Glutamatergic neuron (in vitro differentiated cells): ENCODE measurements at regions not wholly inside any gene's neighbourhood (a gene's known extent, or its start where the extent isn't known, plus 50 kb on each side); places are given as distances from the start of the nearest gene placed in this dataset.
A peak's percentile ranks its signal among the peaks of the same experiment; 100 is the strongest.

Experiments
- DNase-seq: peaks from one replicate; pipeline ENCODE4 v3.0.0; 2022
- H3K27ac Mint-ChIP-seq: one replicate; pipeline ENCODE4 v1.8.0; 2020; ENCODE audit warnings: mild to moderate bottlenecking, mixed read lengths, inconsistent platforms; ENCODE audit not compliant: unreplicated experiment
- H3K27me3 Mint-ChIP-seq: one replicate; pipeline ENCODE4 v1.8.0; 2020; ENCODE audit warnings: mild to moderate bottlenecking, moderate library complexity, mixed read lengths, inconsistent platforms; ENCODE audit not compliant: unreplicated experiment
- H3K36me3 Mint-ChIP-seq: one replicate; pipeline ENCODE4 v1.8.0; 2020; ENCODE audit warnings: mild to moderate bottlenecking, mixed read lengths, inconsistent platforms; ENCODE audit not compliant: unreplicated experiment
- H3K4me1 Mint-ChIP-seq: one replicate; pipeline ENCODE4 v1.8.0; 2020; ENCODE audit warnings: mild to moderate bottlenecking, low read depth, mixed read lengths, inconsistent platforms; ENCODE audit not compliant: unreplicated experiment
- H3K4me3 Mint-ChIP-seq: one replicate; pipeline ENCODE4 v1.8.0; 2020; ENCODE audit warnings: mild to moderate bottlenecking, mixed read lengths, inconsistent platforms; ENCODE audit not compliant: unreplicated experiment
- H3K9me3 Mint-ChIP-seq: one replicate; pipeline ENCODE4 v1.8.0; 2020; ENCODE audit warnings: mild to moderate bottlenecking, moderate library complexity, mixed read lengths, inconsistent platforms; ENCODE audit not compliant: unreplicated experiment
- microRNA-seq: library from miRNA; unstranded; fragments of <30 nt; microRNA quantifications from one replicate; pipeline ENCODE4, GENCODE V29; 2020; ENCODE audit not compliant: unreplicated experiment
- TF ChIP-seq, protein P1 (sequence below): fragments of 200-600 bp; sonication (generic); IDR thresholded peaks from one replicate; pipeline ENCODE4 v1.5.0; 2021; ENCODE audit not compliant: partially characterized antibody, unreplicated experiment

DNA sequence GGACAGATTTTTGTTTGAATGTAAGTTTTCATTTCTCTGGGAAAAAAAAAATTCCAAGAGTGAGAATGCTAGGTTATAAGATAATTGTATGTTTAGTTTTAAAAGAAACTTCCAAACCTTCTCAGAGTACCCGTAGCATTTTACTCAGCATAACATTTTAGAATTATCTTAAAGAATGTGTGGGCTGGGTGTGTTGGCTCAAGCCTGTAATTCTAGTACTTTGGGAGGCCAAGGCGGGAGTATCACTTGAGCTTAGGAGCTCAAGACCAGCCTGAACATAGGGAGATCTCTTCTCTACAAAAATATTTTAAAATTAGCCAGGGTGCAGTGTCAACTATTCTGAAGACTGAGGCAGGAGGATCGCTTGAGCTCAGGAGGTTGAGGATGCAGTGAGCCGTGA lies 57.4 kb upstream of the RMP24 start:
- TF ChIP-seq, protein P1, sequence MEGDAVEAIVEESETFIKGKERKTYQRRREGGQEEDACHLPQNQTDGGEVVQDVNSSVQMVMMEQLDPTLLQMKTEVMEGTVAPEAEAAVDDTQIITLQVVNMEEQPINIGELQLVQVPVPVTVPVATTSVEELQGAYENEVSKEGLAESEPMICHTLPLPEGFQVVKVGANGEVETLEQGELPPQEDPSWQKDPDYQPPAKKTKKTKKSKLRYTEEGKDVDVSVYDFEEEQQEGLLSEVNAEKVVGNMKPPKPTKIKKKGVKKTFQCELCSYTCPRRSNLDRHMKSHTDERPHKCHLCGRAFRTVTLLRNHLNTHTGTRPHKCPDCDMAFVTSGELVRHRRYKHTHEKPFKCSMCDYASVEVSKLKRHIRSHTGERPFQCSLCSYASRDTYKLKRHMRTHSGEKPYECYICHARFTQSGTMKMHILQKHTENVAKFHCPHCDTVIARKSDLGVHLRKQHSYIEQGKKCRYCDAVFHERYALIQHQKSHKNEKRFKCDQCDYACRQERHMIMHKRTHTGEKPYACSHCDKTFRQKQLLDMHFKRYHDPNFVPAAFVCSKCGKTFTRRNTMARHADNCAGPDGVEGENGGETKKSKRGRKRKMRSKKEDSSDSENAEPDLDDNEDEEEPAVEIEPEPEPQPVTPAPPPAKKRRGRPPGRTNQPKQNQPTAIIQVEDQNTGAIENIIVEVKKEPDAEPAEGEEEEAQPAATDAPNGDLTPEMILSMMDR = no peak
- peaks cover 15% of the 10 kb centered on the region for H3K4me1 Mint-ChIP-seq
- peaks cover 1% of the 10 kb centered on the region for H3K27me3 Mint-ChIP-seq
- H3K9me3 Mint-ChIP-seq = no peaks in the 10 kb centered on the region
- no peaks in the 10 kb centered on the region for H3K36me3 Mint-ChIP-seq
- no peak overlapping the region for H3K27ac Mint-ChIP-seq
- no peak for DNase-seq
- H3K4me3 Mint-ChIP-seq = no peak overlapping the region

DNA sequence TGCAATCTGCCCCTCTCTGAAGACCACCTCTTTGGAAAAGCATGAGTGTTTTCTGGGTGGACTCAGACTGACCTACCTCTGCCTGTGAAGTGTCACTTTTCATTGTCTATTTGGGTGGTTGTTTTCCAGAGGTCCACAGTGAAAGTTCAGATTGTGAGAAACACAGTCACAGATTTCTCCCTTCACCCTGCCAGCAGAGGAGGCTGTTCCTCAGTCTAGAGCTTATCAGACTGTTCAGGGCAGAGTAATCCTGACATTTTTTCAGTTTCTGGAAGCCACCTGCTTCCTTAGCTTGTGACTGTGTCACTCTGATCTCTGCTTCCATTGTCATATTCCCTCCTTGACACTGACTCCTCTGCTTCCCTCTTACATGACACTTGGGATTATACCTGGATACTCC lies 55.4 kb upstream of the RMP24 start:
- H3K4me3 Mint-ChIP-seq = no peak overlapping the region
- H3K27ac Mint-ChIP-seq = no peak overlapping the region
- peaks cover 15% of the 10 kb centered on the region for H3K4me1 Mint-ChIP-seq
- TF ChIP-seq, protein P1 = no peak
- H3K9me3 Mint-ChIP-seq = no peaks in the 10 kb centered on the region
- H3K27me3 Mint-ChIP-seq = peaks cover 1% of the 10 kb centered on the region
- no peak for DNase-seq
- H3K36me3 Mint-ChIP-seq = no peaks in the 10 kb centered on the region

DNA sequence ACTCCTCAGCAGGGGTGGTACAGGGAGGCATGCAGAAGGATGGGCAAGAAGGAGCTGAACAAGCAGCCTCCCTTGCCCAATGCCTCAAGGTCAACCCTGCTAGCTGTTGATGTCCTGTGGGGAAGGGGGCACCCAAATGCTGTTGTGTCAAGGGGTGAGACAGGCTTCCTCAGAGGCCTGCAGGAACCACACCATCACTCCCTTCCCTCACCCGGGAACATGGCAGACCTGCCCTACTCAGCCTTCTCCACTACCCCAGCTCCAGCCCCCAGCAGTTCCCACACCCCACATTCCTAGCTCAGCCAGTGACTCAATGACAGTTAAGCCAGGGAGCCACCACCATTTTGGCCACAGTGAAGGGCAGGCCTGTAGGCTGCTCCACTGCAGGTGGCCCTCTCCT lies 53.9 kb upstream of the RMP24 start:
- Mint-ChIP-seq H3K9me3 (no peaks in the 10 kb centered on the region), H3K4me3 (no peak overlapping the region), H3K36me3 (no peaks in the 10 kb centered on the region), H3K4me1 (peaks cover 2% of the 10 kb centered on the region), H3K27ac (no peak overlapping the region), H3K27me3 (no peaks in the 10 kb centered on the region)
- TF ChIP-seq, protein P1 = no peak
- no peak for DNase-seq

DNA sequence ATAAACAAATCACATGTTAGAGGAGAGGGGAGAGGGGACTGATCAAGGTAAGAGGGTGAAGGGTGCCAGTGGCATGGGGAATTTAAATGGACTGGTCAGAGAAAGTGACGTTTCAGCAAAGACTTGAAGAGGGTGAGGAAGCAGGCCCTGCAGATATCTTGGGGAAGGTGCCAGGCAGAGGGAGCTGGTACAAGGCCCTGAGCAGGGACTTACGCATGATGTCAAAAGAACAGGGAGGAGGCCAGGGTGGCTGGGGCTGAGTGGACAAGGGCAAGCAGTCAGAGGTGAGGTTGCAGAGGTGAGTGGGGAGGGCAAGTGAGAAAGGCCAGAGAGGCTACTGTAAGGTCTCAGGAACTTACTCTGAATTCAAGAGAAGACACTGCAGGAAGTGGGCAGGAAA lies 53.3 kb upstream of the RMP24 start:
- Mint-ChIP-seq H3K9me3 (no peaks in the 10 kb centered on the region), H3K27ac (no peak overlapping the region), H3K4me3 (no peak overlapping the region), H3K4me1 (no peaks in the 10 kb centered on the region), H3K36me3 (no peaks in the 10 kb centered on the region), H3K27me3 (no peaks in the 10 kb centered on the region)
- TF ChIP-seq, protein P1 = no peak
- no peak for DNase-seq

DNA sequence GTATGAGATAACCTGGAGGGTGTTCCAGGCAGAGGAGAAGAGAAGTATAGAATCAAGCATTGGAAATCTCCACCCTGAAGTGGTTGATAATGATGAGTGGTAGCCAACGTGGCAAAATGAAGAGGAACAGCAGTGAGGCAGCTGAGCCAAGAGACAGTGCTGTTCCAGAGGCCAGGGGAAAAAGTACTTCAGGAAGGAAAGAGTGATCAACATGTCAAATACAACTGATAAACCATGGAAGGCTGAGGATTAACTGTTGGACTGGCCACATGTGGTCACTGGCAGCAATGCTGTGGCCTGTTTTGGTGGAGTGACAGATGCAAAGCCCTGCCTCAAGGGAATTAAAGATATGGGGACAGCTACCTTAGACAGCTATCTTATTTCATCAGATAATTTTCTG lies 51.9 kb upstream of the RMP24 start:
- Mint-ChIP-seq H3K4me3 (no peak overlapping the region), H3K36me3 (no peaks in the 10 kb centered on the region)
- TF ChIP-seq, protein P1 = no peak

More for the DNA sequence above, 51.9 kb upstream of the RMP24 start:
- no peak overlapping the region for H3K27ac Mint-ChIP-seq
- H3K9me3 Mint-ChIP-seq = no peaks in the 10 kb centered on the region
- no peak for DNase-seq
- H3K4me1 Mint-ChIP-seq = peaks cover 3% of the 10 kb centered on the region
- no peaks in the 10 kb centered on the region for H3K27me3 Mint-ChIP-seq

Small RNA genes lying in the stretch of these regions (microRNA-seq; reads per million reads assigned to microRNA genes)
- gene MIR187 = 8,308 reads per million, percentile 98 among the genes with 10 or more reads in this experiment
